ENCODE measurements at regions not wholly inside any gene's neighbourhood (a gene's known extent, or its start where the extent isn't known, plus 50 kb on each side); places are given as distances from the start of the nearest gene placed in this dataset.
A peak's percentile ranks its signal among the peaks of the same experiment; 100 is the strongest.

- TF ChIP-seq, protein P1, sequence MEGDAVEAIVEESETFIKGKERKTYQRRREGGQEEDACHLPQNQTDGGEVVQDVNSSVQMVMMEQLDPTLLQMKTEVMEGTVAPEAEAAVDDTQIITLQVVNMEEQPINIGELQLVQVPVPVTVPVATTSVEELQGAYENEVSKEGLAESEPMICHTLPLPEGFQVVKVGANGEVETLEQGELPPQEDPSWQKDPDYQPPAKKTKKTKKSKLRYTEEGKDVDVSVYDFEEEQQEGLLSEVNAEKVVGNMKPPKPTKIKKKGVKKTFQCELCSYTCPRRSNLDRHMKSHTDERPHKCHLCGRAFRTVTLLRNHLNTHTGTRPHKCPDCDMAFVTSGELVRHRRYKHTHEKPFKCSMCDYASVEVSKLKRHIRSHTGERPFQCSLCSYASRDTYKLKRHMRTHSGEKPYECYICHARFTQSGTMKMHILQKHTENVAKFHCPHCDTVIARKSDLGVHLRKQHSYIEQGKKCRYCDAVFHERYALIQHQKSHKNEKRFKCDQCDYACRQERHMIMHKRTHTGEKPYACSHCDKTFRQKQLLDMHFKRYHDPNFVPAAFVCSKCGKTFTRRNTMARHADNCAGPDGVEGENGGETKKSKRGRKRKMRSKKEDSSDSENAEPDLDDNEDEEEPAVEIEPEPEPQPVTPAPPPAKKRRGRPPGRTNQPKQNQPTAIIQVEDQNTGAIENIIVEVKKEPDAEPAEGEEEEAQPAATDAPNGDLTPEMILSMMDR (IDR thresholded peaks at IDR 0.05): peak; percentile 90
- TF ChIP-seq EZH2 (IDR thresholded peaks at IDR 0.05) (no peak), EZH2phosphoT487 (IDR thresholded peaks at IDR 0.05) (no peak)
Observed at GRCh38 chr2:104412384-104412783, 441.5 kb upstream of the POU3F3 start.

Measured in neural progenitor cell (in vitro differentiated cells).